Keratinocyte (primary cell): ENCODE measurements at regions not wholly inside any gene's neighbourhood (a gene's known extent, or its start where the extent isn't known, plus 50 kb on each side); places are given as distances from the start of the nearest gene placed in this dataset.

Experiments used
- DNase-seq: peaks from one replicate; pipeline ENCODE4 v3.0.0-alpha.2; 2011; ENCODE audit warnings: low read depth, missing footprints, low spot score
- FAIRE-seq: peaks from 2 replicates; lab custom pipeline; 2011; peaks lifted over from hg19 to GRCh38; lab: Jason Lieb, UNC
- H2AFZ ChIP-seq: 2 replicates; pipeline ENCODE4 v1.6.0; 2012; ENCODE audit warnings: low read length, control low read depth, inconsistent platforms; ENCODE audit not compliant: control insufficient read depth
- H3K27ac ChIP-seq: 2 replicates; pipeline ENCODE4 v1.5.1; 2011; ENCODE audit warnings: low read length; ENCODE audit not compliant: control insufficient read depth, insufficient read depth
- H3K27me3 ChIP-seq: 3 replicates; pipeline ENCODE4 v1.6.0; 2011; ENCODE audit warnings: low read length; ENCODE audit not compliant: control insufficient read depth, insufficient read depth; ENCODE audit errors: extremely low read depth
- H3K36me3 ChIP-seq, 2 experiments: 2 replicates in 1 of 2; 3 replicates in 1 of 2; pipeline ENCODE4 v1.5.1; 2011; ENCODE audit warnings: low read length in 2 of 2, mild to moderate bottlenecking in 1 of 2; ENCODE audit not compliant: control insufficient read depth in 2 of 2, insufficient read depth in 2 of 2; ENCODE audit errors: extremely low read depth in 1 of 2
- H3K4me1 ChIP-seq: 3 replicates; pipeline ENCODE4 v1.5.1; 2011; ENCODE audit warnings: low read length; ENCODE audit not compliant: control insufficient read depth, insufficient read depth; ENCODE audit errors: extremely low read depth
- H3K4me2 ChIP-seq: 3 replicates; pipeline ENCODE4 v1.6.0; 2011; ENCODE audit warnings: low read depth, low read length; ENCODE audit not compliant: control insufficient read depth, insufficient read depth; ENCODE audit errors: extremely low read depth
- H3K4me3 ChIP-seq, 3 experiments: fragments of 200-600 bp in 1 of 3; sonication (generic) in 1 of 3; 2 replicates in 2 of 3; 3 replicates in 1 of 3; pipeline ENCODE4 v1.5.1; 2011 to 2016; ENCODE audit warnings: low read length in 3 of 3, mild to moderate bottlenecking in 3 of 3, control low read depth in 2 of 3, inconsistent platforms in 1 of 3, low read depth in 1 of 3, mixed read lengths in 1 of 3, mixed run types in 1 of 3, moderate library complexity in 1 of 3; ENCODE audit not compliant: control insufficient read depth in 2 of 3, insufficient read depth in 2 of 3; ENCODE audit errors: extremely low read depth in 1 of 3
- H3K79me2 ChIP-seq: 2 replicates; pipeline ENCODE4 v1.6.0; 2012; ENCODE audit warnings: low read length; ENCODE audit not compliant: control insufficient read depth, insufficient read depth
- H3K9ac ChIP-seq: 3 replicates; pipeline ENCODE4 v1.6.0; 2011; ENCODE audit warnings: low read length; ENCODE audit not compliant: control insufficient read depth, insufficient read depth; ENCODE audit errors: extremely low read depth
- H3K9me1 ChIP-seq: 3 replicates; pipeline ENCODE4 v1.6.0; 2011; ENCODE audit warnings: low read length; ENCODE audit not compliant: control insufficient read depth, insufficient read depth; ENCODE audit errors: extremely low read depth
- H3K9me3 ChIP-seq: 2 replicates; pipeline ENCODE4 v1.5.1; 2012; ENCODE audit warnings: low read depth, low read length; ENCODE audit not compliant: control insufficient read depth
- H4K20me1 ChIP-seq: 3 replicates; pipeline ENCODE4 v1.6.0; 2011; ENCODE audit warnings: low read length; ENCODE audit not compliant: control insufficient read depth, insufficient read depth; ENCODE audit errors: extremely low read depth
- EZH2 ChIP-seq: IDR thresholded peaks from one replicate; pipeline ENCODE4 v1.6.1; 2012; ENCODE audit warnings: inconsistent platforms, mild to moderate bottlenecking, low read length, moderate library complexity
- dilution Hi-C: fragments of 300-500 bp; cut with MboI; formaldehyde crosslinking; loops from one replicate; pipeline ENCODE4 v1.7.0; 2020; ENCODE audit warnings: low sequenced_read_pairs; ENCODE audit not compliant: extremely low pct_ligation_motif_present
- TF ChIP-seq, protein P1 (sequence below), 3 experiments: IDR thresholded peaks in 1 of 3; conservative IDR thresholded peaks in 1 of 3; optimal IDR thresholded peaks in 1 of 3; 2 replicates in 2 of 3; 3 replicates in 1 of 3; pipeline versions ENCODE3 to v1.5.1; 2011; ENCODE audit warnings: low read length in 3 of 3, mild to moderate bottlenecking in 3 of 3, moderate library complexity in 2 of 3, control low read depth in 1 of 3, inconsistent platforms in 1 of 3; ENCODE audit not compliant: insufficient read depth in 2 of 3; ENCODE audit errors: extremely low read depth in 1 of 3

DNA sequence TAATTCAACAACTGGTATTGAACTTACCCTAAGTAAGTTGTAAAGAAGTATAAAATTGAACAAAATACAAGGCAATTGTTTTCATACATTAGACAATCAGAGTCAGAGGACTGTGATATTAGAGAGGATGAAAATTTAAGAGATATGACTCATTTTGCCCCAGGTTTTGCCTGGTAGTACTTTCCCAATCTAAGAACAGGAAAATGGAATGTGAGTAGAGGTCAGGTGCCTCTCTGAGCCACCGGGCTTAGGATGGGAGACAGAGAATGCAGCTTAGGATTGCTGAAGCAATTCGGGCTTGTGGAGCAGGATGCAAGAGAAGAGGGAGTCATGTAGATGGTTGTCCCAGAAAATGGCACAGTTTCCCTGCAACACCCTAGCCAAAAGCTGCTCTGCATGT is 219.7 kb upstream of the CHST9 start:
- no peak overlapping the region for H3K4me3 ChIP-seq
- H3K9ac ChIP-seq, result no peak overlapping the region
- TF ChIP-seq, protein P1, sequence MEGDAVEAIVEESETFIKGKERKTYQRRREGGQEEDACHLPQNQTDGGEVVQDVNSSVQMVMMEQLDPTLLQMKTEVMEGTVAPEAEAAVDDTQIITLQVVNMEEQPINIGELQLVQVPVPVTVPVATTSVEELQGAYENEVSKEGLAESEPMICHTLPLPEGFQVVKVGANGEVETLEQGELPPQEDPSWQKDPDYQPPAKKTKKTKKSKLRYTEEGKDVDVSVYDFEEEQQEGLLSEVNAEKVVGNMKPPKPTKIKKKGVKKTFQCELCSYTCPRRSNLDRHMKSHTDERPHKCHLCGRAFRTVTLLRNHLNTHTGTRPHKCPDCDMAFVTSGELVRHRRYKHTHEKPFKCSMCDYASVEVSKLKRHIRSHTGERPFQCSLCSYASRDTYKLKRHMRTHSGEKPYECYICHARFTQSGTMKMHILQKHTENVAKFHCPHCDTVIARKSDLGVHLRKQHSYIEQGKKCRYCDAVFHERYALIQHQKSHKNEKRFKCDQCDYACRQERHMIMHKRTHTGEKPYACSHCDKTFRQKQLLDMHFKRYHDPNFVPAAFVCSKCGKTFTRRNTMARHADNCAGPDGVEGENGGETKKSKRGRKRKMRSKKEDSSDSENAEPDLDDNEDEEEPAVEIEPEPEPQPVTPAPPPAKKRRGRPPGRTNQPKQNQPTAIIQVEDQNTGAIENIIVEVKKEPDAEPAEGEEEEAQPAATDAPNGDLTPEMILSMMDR (optimal IDR thresholded peaks at IDR 0.05 in 1 of 3, IDR thresholded peaks at IDR 0.05 in 1 of 3, conservative IDR thresholded peaks at IDR 0.05 in 1 of 3; ENCODE audit: extremely low read depth in 1 of 3, insufficient read depth in 2 of 3, low read length in 3 of 3), result no peak
- TF ChIP-seq EZH2, result no peak
- H3K27me3 ChIP-seq, result no peaks in the 10 kb centered on the region
- H3K9me1 ChIP-seq, result no peaks in the 10 kb centered on the region
- dilution Hi-C loops, result no loop called here
- no peak overlapping the region for H3K27ac ChIP-seq
- H3K4me2 ChIP-seq, result no peak overlapping the region
- H4K20me1 ChIP-seq, result no peaks in the 10 kb centered on the region
- no peaks in the 10 kb centered on the region for H3K9me3 ChIP-seq
- no peak overlapping the region for H2AFZ ChIP-seq
- no peak for FAIRE-seq
- no peaks in the 10 kb centered on the region for H3K4me1 ChIP-seq
- no peak for DNase-seq
- no peaks in the 10 kb centered on the region for H3K36me3 ChIP-seq
- no peaks in the 10 kb centered on the region for H3K79me2 ChIP-seq

DNA sequence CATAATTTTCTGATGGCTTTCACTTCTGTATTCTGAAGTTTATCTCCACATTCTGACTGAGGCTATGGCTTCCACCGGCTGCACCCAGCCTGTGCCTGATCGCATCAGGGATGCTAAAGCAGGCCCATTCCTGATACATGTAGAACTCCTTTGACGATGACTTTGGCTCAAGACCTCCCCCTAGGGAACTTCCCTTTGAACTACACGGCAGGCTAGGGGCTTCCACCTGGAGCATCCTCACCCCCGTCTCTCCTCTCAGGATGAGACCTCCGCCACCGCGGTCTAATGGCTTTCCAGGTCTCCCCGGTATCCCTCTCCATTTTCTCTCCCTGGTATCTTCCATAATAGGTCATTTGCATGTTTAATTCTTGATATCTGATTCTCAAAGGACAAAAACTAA is 214.9 kb upstream of the CHST9 start:
- Histone ChIP-seq H4K20me1 (no peaks in the 10 kb centered on the region), H2AFZ (no peak overlapping the region), H3K27ac (no peak overlapping the region), H3K9ac (no peak overlapping the region), H3K9me1 (no peaks in the 10 kb centered on the region), H3K36me3 (no peaks in the 10 kb centered on the region), H3K27me3 (no peaks in the 10 kb centered on the region), H3K4me2 (no peak overlapping the region), H3K9me3 (no peaks in the 10 kb centered on the region), H3K4me1 (no peaks in the 10 kb centered on the region), H3K4me3 (no peak overlapping the region), H3K79me2 (no peaks in the 10 kb centered on the region)
- DNase-seq, result no peak
- TF ChIP-seq, protein P1 (optimal IDR thresholded peaks at IDR 0.05 in 1 of 3, IDR thresholded peaks at IDR 0.05 in 1 of 3, conservative IDR thresholded peaks at IDR 0.05 in 1 of 3; ENCODE audit: extremely low read depth in 1 of 3, insufficient read depth in 2 of 3, low read length in 3 of 3), result peak in 2 of 3 experiments; percentile 13 to 33
- no peak for TF ChIP-seq EZH2
- dilution Hi-C loops, result no loop called here
- no peak for FAIRE-seq
